Nephron (organoid): ENCODE measurements at regions not wholly inside any gene's neighbourhood (a gene's known extent, or its start where the extent isn't known, plus 50 kb on each side); places are given as distances from the start of the nearest gene placed in this dataset.

Experiments used
- H3K27ac Mint-ChIP-seq, 3 experiments: 2 replicates each; pipeline ENCODE4 v1.8.0; 2020; ENCODE audit warnings: mixed read lengths in 3 of 3, mild to moderate bottlenecking in 2 of 3, moderate library complexity in 1 of 3
- H3K27me3 Mint-ChIP-seq: 2 replicates; pipeline ENCODE4 v1.8.0; 2021; ENCODE audit warnings: low read depth, mild to moderate bottlenecking, moderate library complexity, mixed read lengths
- H3K36me3 Mint-ChIP-seq: 2 replicates; pipeline ENCODE4 v1.8.0; 2020; ENCODE audit warnings: low read depth, mixed read lengths
- H3K4me1 Mint-ChIP-seq: 2 replicates; pipeline ENCODE4 v1.8.0; 2020; ENCODE audit warnings: mixed read lengths
- H3K4me3 Mint-ChIP-seq, 3 experiments: 2 replicates each; pipeline ENCODE4 v1.8.0; 2020; ENCODE audit warnings: mild to moderate bottlenecking in 3 of 3, mixed read lengths in 3 of 3, moderate library complexity in 2 of 3
- H3K9me3 Mint-ChIP-seq: 2 replicates; pipeline ENCODE4 v1.8.0; 2020; ENCODE audit warnings: mixed read lengths
- CTCF ChIP-seq, 3 experiments: fragments of 200-600 bp; sonication (generic); IDR thresholded peaks; one replicate each; pipeline ENCODE4 v1.5.0; 2021; ENCODE audit warnings: antibody characterized with exemption in 3 of 3; ENCODE audit not compliant: unreplicated experiment in 3 of 3

DNA sequence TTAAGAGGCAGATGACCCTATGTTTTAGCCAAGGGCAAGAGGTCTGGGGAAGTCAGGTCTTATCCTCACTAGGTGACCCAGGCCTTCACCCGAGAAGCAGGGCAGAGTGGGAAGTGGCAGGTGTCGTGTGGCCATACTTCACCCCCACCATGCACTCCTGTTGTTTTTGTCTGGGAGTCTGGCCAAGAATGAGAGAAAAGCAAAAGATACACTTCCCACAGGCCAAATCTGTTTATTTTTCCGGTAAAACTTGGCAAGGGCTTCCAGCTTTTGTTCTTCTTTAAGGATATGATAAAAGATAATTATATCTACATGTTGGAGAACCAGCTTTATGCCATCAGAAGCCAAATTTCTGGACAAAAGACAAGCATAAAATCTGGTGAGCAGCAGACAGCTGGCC lies 137.4 kb upstream of the CDC14C start:
- no peak for TF ChIP-seq CTCF (IDR thresholded peaks at IDR 0.05; ENCODE audit: unreplicated experiment in 3 of 3)
- H3K36me3 Mint-ChIP-seq, result no peaks in the 10 kb centered on the region
- peak overlapping the region; percentile 14 to 79 (median 32) for H3K27ac Mint-ChIP-seq
- H3K27me3 Mint-ChIP-seq, result no peaks in the 10 kb centered on the region
- H3K4me1 Mint-ChIP-seq, result peaks cover 39% of the 10 kb centered on the region
- peaks cover 10% of the 10 kb centered on the region for H3K9me3 Mint-ChIP-seq
- no peak overlapping the region for H3K4me3 Mint-ChIP-seq

DNA sequence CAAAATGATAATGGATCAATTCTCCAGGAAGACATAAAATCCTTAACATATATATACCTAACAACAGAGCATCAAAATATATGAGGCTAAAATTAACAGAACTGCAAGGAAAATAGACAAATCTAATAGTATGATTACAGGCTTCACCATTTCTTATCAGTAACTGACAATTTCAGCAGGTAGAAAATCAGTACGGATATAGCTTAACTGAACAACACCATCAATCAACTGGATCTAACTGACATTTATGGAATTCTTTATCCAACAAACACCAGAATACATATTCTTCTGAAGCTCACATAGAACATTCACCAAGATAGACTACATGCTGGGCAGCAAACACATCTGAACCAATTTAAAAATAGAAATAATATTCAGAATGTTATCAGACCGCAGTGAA lies 121.1 kb upstream of the CDC14C start:
- Mint-ChIP-seq H3K4me3 (no peak overlapping the region), H3K27ac (no peak overlapping the region), H3K36me3 (no peaks in the 10 kb centered on the region), H3K4me1 (no peaks in the 10 kb centered on the region), H3K27me3 (no peaks in the 10 kb centered on the region), H3K9me3 (peaks cover 8% of the 10 kb centered on the region)
- no peak for TF ChIP-seq CTCF (IDR thresholded peaks at IDR 0.05; ENCODE audit: unreplicated experiment in 3 of 3)

DNA sequence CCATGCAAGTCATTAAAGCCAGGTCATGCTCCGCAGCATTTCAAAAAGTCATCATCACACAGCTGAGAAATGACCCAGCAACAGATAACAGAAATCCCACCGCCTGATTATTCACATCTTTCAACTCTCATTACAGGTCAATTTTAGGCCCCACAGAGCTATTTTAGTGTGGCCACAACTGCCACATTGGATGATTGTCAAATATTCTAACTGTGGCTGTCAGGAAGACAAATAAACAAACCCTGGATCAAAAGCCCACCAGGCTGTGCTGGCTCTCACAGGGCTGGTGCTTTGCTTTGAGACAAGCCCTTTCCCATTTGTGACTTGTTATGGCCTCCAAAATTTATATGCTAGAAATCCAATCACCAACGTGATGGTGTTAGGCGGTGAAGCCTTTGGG lies 117.6 kb upstream of the CDC14C start:
- Mint-ChIP-seq H3K9me3 (no peaks in the 10 kb centered on the region), H3K36me3 (no peaks in the 10 kb centered on the region), H3K27ac (no peak overlapping the region), H3K27me3 (no peaks in the 10 kb centered on the region), H3K4me3 (no peak overlapping the region), H3K4me1 (peaks cover 5% of the 10 kb centered on the region)
- TF ChIP-seq CTCF (IDR thresholded peaks at IDR 0.05; ENCODE audit: unreplicated experiment in 3 of 3), result no peak

DNA sequence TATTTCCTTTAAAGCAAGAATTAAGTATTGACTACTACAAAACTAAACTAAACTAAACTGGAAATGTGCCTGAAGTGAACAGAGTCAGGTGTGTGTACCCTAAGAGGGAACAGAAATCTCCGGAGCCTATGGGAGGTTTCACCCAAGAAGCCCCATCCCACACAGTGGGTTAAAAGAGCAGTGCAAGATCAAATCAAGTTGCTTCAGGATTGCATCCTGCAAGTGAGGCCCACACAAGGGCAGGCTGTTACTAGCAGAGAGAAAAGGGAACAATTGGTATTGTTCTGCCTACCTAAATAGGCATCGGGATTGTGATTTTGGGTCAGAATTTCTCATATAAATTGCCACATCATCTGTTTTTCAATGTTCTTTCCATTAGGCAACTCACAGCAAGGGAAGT lies 113.3 kb upstream of the CDC14C start:
- H3K9me3 Mint-ChIP-seq, result no peaks in the 10 kb centered on the region
- H3K4me1 Mint-ChIP-seq, result peaks cover 5% of the 10 kb centered on the region
- H3K27me3 Mint-ChIP-seq, result no peaks in the 10 kb centered on the region
- no peaks in the 10 kb centered on the region for H3K36me3 Mint-ChIP-seq
- no peak for TF ChIP-seq CTCF (IDR thresholded peaks at IDR 0.05; ENCODE audit: unreplicated experiment in 3 of 3)
- no peak overlapping the region for H3K27ac Mint-ChIP-seq
- no peak overlapping the region for H3K4me3 Mint-ChIP-seq

- Mint-ChIP-seq H3K4me3 (no peak overlapping the region), H3K27ac (no peak overlapping the region), H3K27me3 (no peaks in the 10 kb centered on the region), H3K36me3 (no peaks in the 10 kb centered on the region), H3K9me3 (no peaks in the 10 kb centered on the region), H3K4me1 (peaks cover 5% of the 10 kb centered on the region)
- no peak for TF ChIP-seq CTCF (IDR thresholded peaks at IDR 0.05; ENCODE audit: unreplicated experiment in 3 of 3)
Observed at GRCh38 chr7:48813472-48813871, 110.9 kb upstream of the CDC14C start.

DNA sequence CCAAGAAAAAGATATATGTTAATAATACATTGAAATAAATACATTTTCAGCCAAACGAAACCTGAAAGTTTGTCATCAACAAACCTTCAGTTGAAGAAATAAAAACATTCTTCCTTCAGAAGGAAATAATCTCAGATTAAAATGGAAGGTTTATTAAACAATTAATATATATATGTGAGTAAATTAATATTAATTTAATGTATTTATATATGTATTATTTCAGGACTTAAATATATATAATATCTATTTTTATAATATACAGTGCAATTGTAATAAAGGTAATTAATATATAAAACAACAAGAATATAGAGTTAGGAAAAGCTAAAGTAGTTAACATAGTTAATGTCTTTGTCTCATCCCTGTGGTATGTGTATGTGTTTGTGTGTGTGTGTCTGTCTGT lies 102.2 kb upstream of the CDC14C start:
- Mint-ChIP-seq H3K36me3 (no peaks in the 10 kb centered on the region), H3K4me3 (no peak overlapping the region), H3K9me3 (no peaks in the 10 kb centered on the region), H3K27me3 (no peaks in the 10 kb centered on the region), H3K4me1 (no peaks in the 10 kb centered on the region), H3K27ac (no peak overlapping the region)
- no peak for TF ChIP-seq CTCF (IDR thresholded peaks at IDR 0.05; ENCODE audit: unreplicated experiment in 3 of 3)
